Activated CD4-positive, alpha-beta T cell treated with anti-CD3 and anti-CD28 coated beads, Interleukin-2, amount 10 ng/mL, durations not matched to agents 24 days and 14 days (primary cell): ENCODE measurements at regions not wholly inside any gene's neighbourhood (a gene's known extent, or its start where the extent isn't known, plus 50 kb on each side); places are given as distances from the start of the nearest gene placed in this dataset.

Experiments
- DNase-seq: peaks from one replicate; pipeline ENCODE4 v3.0.0; 2022
- H3K27ac Mint-ChIP-seq: one replicate; pipeline ENCODE4 v1.8.0; 2022; ENCODE audit warnings: mild to moderate bottlenecking, mixed read lengths
- H3K27me3 Mint-ChIP-seq: one replicate; pipeline ENCODE4 v1.8.0; 2022; ENCODE audit warnings: mixed read lengths
- H3K36me3 Mint-ChIP-seq: one replicate; pipeline ENCODE4 v1.8.0; 2022; ENCODE audit warnings: low read depth, mild to moderate bottlenecking, mixed read lengths
- H3K4me1 Mint-ChIP-seq: one replicate; pipeline ENCODE4 v1.8.0; 2021; ENCODE audit warnings: mixed read lengths
- H3K4me3 Mint-ChIP-seq: one replicate; pipeline ENCODE4 v1.8.0; 2022; ENCODE audit warnings: mild to moderate bottlenecking, moderate library complexity, mixed read lengths
- H3K9me3 Mint-ChIP-seq: one replicate; pipeline ENCODE4 v1.8.0; 2021; ENCODE audit warnings: mixed read lengths
- intact Hi-C: fragments of 100-400 bp; cut with micrococcal nuclease; formaldehyde crosslinking; loops from one replicate; pipeline ENCODE4 v1.15.1; 2023

GRCh38 chr2:57867730-57868129 lies 178.9 kb upstream of the VRK2 start:
- Mint-ChIP-seq H3K4me3 (no peak overlapping the region), H3K4me1 (no peaks in the 10 kb centered on the region), H3K36me3 (no peaks in the 10 kb centered on the region), H3K9me3 (no peaks in the 10 kb centered on the region), H3K27me3 (no peaks in the 10 kb centered on the region), H3K27ac (no peak overlapping the region)
- intact Hi-C loops = no loop called here
- no peak for DNase-seq

GRCh38 chr2:57868619-57869139 lies 177.9 kb upstream of the VRK2 start:
- no peak overlapping the region for H3K27ac Mint-ChIP-seq
- H3K4me1 Mint-ChIP-seq = no peaks in the 10 kb centered on the region
- no peaks in the 10 kb centered on the region for H3K9me3 Mint-ChIP-seq
- H3K27me3 Mint-ChIP-seq = no peaks in the 10 kb centered on the region
- no peak for DNase-seq
- intact Hi-C loops = no loop called here
- H3K36me3 Mint-ChIP-seq = no peaks in the 10 kb centered on the region
- H3K4me3 Mint-ChIP-seq = no peak overlapping the region

- DNase-seq = no peak
- no peaks in the 10 kb centered on the region for H3K36me3 Mint-ChIP-seq
- H3K4me3 Mint-ChIP-seq = no peak overlapping the region
- no peaks in the 10 kb centered on the region for H3K4me1 Mint-ChIP-seq
- no peaks in the 10 kb centered on the region for H3K9me3 Mint-ChIP-seq
- intact Hi-C loops = no loop called here
- H3K27ac Mint-ChIP-seq = no peak overlapping the region
- H3K27me3 Mint-ChIP-seq = no peaks in the 10 kb centered on the region
Measured at GRCh38 chr2:57869758-57870344, 176.8 kb upstream of the VRK2 start.

- H3K9me3 Mint-ChIP-seq = no peaks in the 10 kb centered on the region
- no peaks in the 10 kb centered on the region for H3K27me3 Mint-ChIP-seq
- intact Hi-C loops = no loop called here
- H3K4me3 Mint-ChIP-seq = no peak overlapping the region
- no peaks in the 10 kb centered on the region for H3K36me3 Mint-ChIP-seq
- DNase-seq = no peak
- H3K27ac Mint-ChIP-seq = no peak overlapping the region
- no peaks in the 10 kb centered on the region for H3K4me1 Mint-ChIP-seq
Measured at GRCh38 chr2:57876313-57876712, 170.3 kb upstream of the VRK2 start.

GRCh38 chr2:57877811-57878170 lies 168.8 kb upstream of the VRK2 start:
- H3K27me3 Mint-ChIP-seq = no peaks in the 10 kb centered on the region
- intact Hi-C loops = no loop called here
- no peak overlapping the region for H3K4me3 Mint-ChIP-seq
- no peaks in the 10 kb centered on the region for H3K9me3 Mint-ChIP-seq
- no peak for DNase-seq
- no peak overlapping the region for H3K27ac Mint-ChIP-seq
- H3K4me1 Mint-ChIP-seq = no peaks in the 10 kb centered on the region
- no peaks in the 10 kb centered on the region for H3K36me3 Mint-ChIP-seq

GRCh38 chr2:57878171-57878865 lies 168.3 kb upstream of the VRK2 start:
- no peaks in the 10 kb centered on the region for H3K36me3 Mint-ChIP-seq
- H3K4me3 Mint-ChIP-seq = no peak overlapping the region
- intact Hi-C loops = no loop called here
- no peak overlapping the region for H3K27ac Mint-ChIP-seq
- no peaks in the 10 kb centered on the region for H3K9me3 Mint-ChIP-seq
- H3K27me3 Mint-ChIP-seq = no peaks in the 10 kb centered on the region
- no peak for DNase-seq
- no peaks in the 10 kb centered on the region for H3K4me1 Mint-ChIP-seq

GRCh38 chr2:57878866-57879210 lies 167.8 kb upstream of the VRK2 start:
- intact Hi-C loops = no loop called here
- H3K27me3 Mint-ChIP-seq = no peaks in the 10 kb centered on the region
- no peak overlapping the region for H3K27ac Mint-ChIP-seq
- DNase-seq = no peak
- H3K36me3 Mint-ChIP-seq = no peaks in the 10 kb centered on the region
- no peak overlapping the region for H3K4me3 Mint-ChIP-seq
- H3K4me1 Mint-ChIP-seq = no peaks in the 10 kb centered on the region
- no peaks in the 10 kb centered on the region for H3K9me3 Mint-ChIP-seq

GRCh38 chr2:57880446-57880845 lies 166.2 kb upstream of the VRK2 start:
- Mint-ChIP-seq H3K36me3 (no peaks in the 10 kb centered on the region), H3K27me3 (no peaks in the 10 kb centered on the region), H3K4me1 (no peaks in the 10 kb centered on the region), H3K4me3 (no peak overlapping the region), H3K27ac (no peak overlapping the region), H3K9me3 (no peaks in the 10 kb centered on the region)
- intact Hi-C loops = no loop called here
- DNase-seq = no peak

- DNase-seq = no peak
- Mint-ChIP-seq H3K4me1 (no peaks in the 10 kb centered on the region), H3K36me3 (no peaks in the 10 kb centered on the region), H3K27me3 (no peaks in the 10 kb centered on the region), H3K4me3 (no peak overlapping the region), H3K27ac (no peak overlapping the region), H3K9me3 (no peaks in the 10 kb centered on the region)
- intact Hi-C loops = no loop called here
Measured at GRCh38 chr2:57880967-57881366, 165.6 kb upstream of the VRK2 start.

GRCh38 chr2:57881998-57882888 lies 164.4 kb upstream of the VRK2 start:
- intact Hi-C loops = no loop called here
- Mint-ChIP-seq H3K4me3 (no peak overlapping the region), H3K27me3 (no peaks in the 10 kb centered on the region), H3K36me3 (no peaks in the 10 kb centered on the region), H3K4me1 (no peaks in the 10 kb centered on the region), H3K9me3 (no peaks in the 10 kb centered on the region), H3K27ac (no peak overlapping the region)
- no peak for DNase-seq

- H3K27ac Mint-ChIP-seq = no peak overlapping the region
- no peaks in the 10 kb centered on the region for H3K9me3 Mint-ChIP-seq
- no peaks in the 10 kb centered on the region for H3K4me1 Mint-ChIP-seq
- H3K36me3 Mint-ChIP-seq = no peaks in the 10 kb centered on the region
- intact Hi-C loops = no loop called here
- no peak overlapping the region for H3K4me3 Mint-ChIP-seq
- no peaks in the 10 kb centered on the region for H3K27me3 Mint-ChIP-seq
- no peak for DNase-seq
Measured at GRCh38 chr2:57882895-57883515, 163.6 kb upstream of the VRK2 start.

GRCh38 chr2:57884281-57884680 lies 162.3 kb upstream of the VRK2 start:
- H3K36me3 Mint-ChIP-seq = no peaks in the 10 kb centered on the region
- DNase-seq = no peak
- H3K4me1 Mint-ChIP-seq = no peaks in the 10 kb centered on the region
- no peaks in the 10 kb centered on the region for H3K9me3 Mint-ChIP-seq
- peaks cover 3% of the 10 kb centered on the region for H3K27me3 Mint-ChIP-seq
- no peak overlapping the region for H3K27ac Mint-ChIP-seq
- H3K4me3 Mint-ChIP-seq = no peak overlapping the region
- intact Hi-C loops = no loop called here

- Mint-ChIP-seq H3K4me1 (no peaks in the 10 kb centered on the region), H3K27me3 (peaks cover 3% of the 10 kb centered on the region), H3K9me3 (no peaks in the 10 kb centered on the region), H3K36me3 (no peaks in the 10 kb centered on the region), H3K4me3 (no peak overlapping the region), H3K27ac (no peak overlapping the region)
- intact Hi-C loops = no loop called here
- no peak for DNase-seq
Measured at GRCh38 chr2:57885742-57886141, 160.9 kb upstream of the VRK2 start.
